A549 (cell line): ENCODE measurements at regions not wholly inside any gene's neighbourhood (a gene's known extent, or its start where the extent isn't known, plus 50 kb on each side); places are given as distances from the start of the nearest gene placed in this dataset.

Experiments
- ATAC-seq, 2 experiments: fragments of 200-7000 bp in 1 of 2; fragments of >200 bp in 1 of 2; cut with Nextera tagmentation in 1 of 2; cut with Tn5 transposase in 1 of 2; 3 replicates each; pipeline versions ENCODE4 v1.8.0 to v1.9.1; 2018 to 2020; ENCODE audit warnings: mild to moderate bottlenecking in 1 of 2, moderate library complexity in 1 of 2
- CTCF ChIA-PET: fragments of 300-600 bp; sonication (Branson Sonifier 250); formaldehyde crosslinking; extraction: SDS; loops from one replicate; lab custom pipeline; 2021; ENCODE audit warnings: antibody characterized with exemption, inconsistent platforms; lab: Yijun Ruan, JAX
- POLR2A ChIA-PET: fragments of 350-600 bp; formaldehyde crosslinking; extraction: SDS; loops from one replicate; lab custom pipeline; 2021; ENCODE audit warnings: antibody characterized with exemption, inconsistent platforms; lab: Yijun Ruan, JAX
- DNase-seq, 2 experiments: peaks; one replicate each; pipeline versions ENCODE4 v3.0.0 to v3.0.0-alpha.2; 2011 to 2016; ENCODE audit warnings: low read depth in 1 of 2, low spot score in 1 of 2
- FAIRE-seq: peaks from 2 replicates; lab custom pipeline; 2011; peaks lifted over from hg19 to GRCh38; lab: Jason Lieb, UNC
- H3K27ac ChIP-seq, 2 experiments: fragments of >200 bp; sonication (Bioruptor Twin); formaldehyde crosslinking; 3 replicates each; pipeline ENCODE4 v1.5.1; 2016 to 2017
- H3K4me1 ChIP-seq: fragments of >200 bp; sonication (Bioruptor Twin); formaldehyde crosslinking; 3 replicates; pipeline ENCODE4 v1.6.1; 2016
- H3K4me2 ChIP-seq: fragments of >200 bp; sonication (Bioruptor Twin); formaldehyde crosslinking; 3 replicates; pipeline ENCODE4 v1.6.1; 2016
- H3K4me3 ChIP-seq: fragments of >200 bp; sonication (Bioruptor Twin); formaldehyde crosslinking; 3 replicates; pipeline ENCODE4 v1.5.1; 2016
- H3K9me3 ChIP-seq: fragments of >200 bp; sonication (Bioruptor Twin); formaldehyde crosslinking; 3 replicates; pipeline ENCODE4 v1.6.1; 2016
- CBX2 ChIP-seq: fragments of 200-600 bp; sonication (generic); IDR thresholded peaks from 2 replicates; pipeline ENCODE4 v1.6.1; 2016; ENCODE audit warnings: low read depth, mild to moderate bottlenecking, borderline replicate concordance
- CEBPB ChIP-seq, 2 experiments: fragments of >200 bp in 1 of 2; sonication (Bioruptor Twin) in 1 of 2; formaldehyde crosslinking in 1 of 2; IDR thresholded peaks; 2 replicates each; pipeline ENCODE4 v1.6.1; 2012 to 2016
- CHD2 ChIP-seq: fragments of 150-350 bp; IDR thresholded peaks from 2 replicates; pipeline ENCODE4 v1.6.1; 2014; ENCODE audit warnings: low read length; ENCODE audit not compliant: partially characterized antibody
- CHD4 ChIP-seq: fragments of 200-600 bp; sonication (generic); IDR thresholded peaks from 2 replicates; pipeline ENCODE4 v1.6.1; 2016; ENCODE audit warnings: antibody characterized with exemption, mild to moderate bottlenecking, borderline replicate concordance
- CTCF ChIP-seq: fragments of >200 bp; sonication (Bioruptor Twin); formaldehyde crosslinking; IDR thresholded peaks from 3 replicates; pipeline ENCODE4 v1.5.1; 2016
- HEYL ChIP-seq: fragments of 250-450 bp; sonication (Bioruptor Pico); IDR thresholded peaks from 2 replicates; pipeline ENCODE4 v1.8.0; 2021; ENCODE audit warnings: mild to moderate bottlenecking, moderate library complexity
- JUN ChIP-seq, 2 experiments: fragments of >200 bp; sonication (Bioruptor Twin); formaldehyde crosslinking; IDR thresholded peaks; 2 replicates in 1 of 2; 3 replicates in 1 of 2; pipeline ENCODE4 v1.6.1; 2016 to 2017
- KDM5A ChIP-seq: fragments of 200-600 bp; sonication (generic); IDR thresholded peaks from 2 replicates; pipeline ENCODE4 v1.6.1; 2016; ENCODE audit warnings: antibody characterized with exemption, mild to moderate bottlenecking
- NR3C1 ChIP-seq: fragments of >200 bp; sonication (Bioruptor Twin); formaldehyde crosslinking; IDR thresholded peaks from 3 replicates; pipeline ENCODE4 v1.6.1; 2017
- POLR2A ChIP-seq: IDR thresholded peaks from 2 replicates; pipeline ENCODE4 v1.6.1; 2012; ENCODE audit warnings: mild to moderate bottlenecking, low read length
- POLR2AphosphoS2 ChIP-seq: conservative IDR thresholded peaks from 2 replicates; pipeline ENCODE4 v1.6.1; 2012; ENCODE audit warnings: low read length, improper control_type of control experiment, inconsistent platforms
- RCOR1 ChIP-seq: fragments of 150-350 bp; IDR thresholded peaks from 2 replicates; pipeline ENCODE4 v1.6.1; 2014; ENCODE audit warnings: antibody characterized with exemption, low read length, low read depth
- SREBF2 ChIP-seq: fragments of 450-650 bp; IDR thresholded peaks from 2 replicates; pipeline ENCODE4 v1.6.1; 2014; ENCODE audit warnings: mild to moderate bottlenecking, moderate library complexity
- TFCP2L1 ChIP-seq: fragments of 250-450 bp; sonication (Bioruptor Pico); IDR thresholded peaks from 2 replicates; pipeline ENCODE4 v1.5.0; 2021; ENCODE audit warnings: mild to moderate bottlenecking
- TP53 ChIP-seq: fragments of 250-450 bp; sonication (Bioruptor Pico); IDR thresholded peaks from 2 replicates; pipeline ENCODE4 v1.5.0; 2021; ENCODE audit warnings: mild to moderate bottlenecking, moderate library complexity
- ZFP36 ChIP-seq: fragments of 450-650 bp; IDR thresholded peaks from 2 replicates; pipeline ENCODE4 v1.6.1; 2014; ENCODE audit warnings: borderline replicate concordance; ENCODE audit not compliant: partially characterized antibody
- ZSCAN20 ChIP-seq: fragments of 250-450 bp; sonication (Bioruptor Pico); IDR thresholded peaks from 2 replicates; pipeline ENCODE4 v1.8.0; 2022; ENCODE audit warnings: mild to moderate bottlenecking, moderate library complexity
- WGBS: methylation state at CpG from one replicate; pipeline ENCODE4 v1.1.6; 2017; ENCODE audit errors: missing lambda C conversion rate; 5-methylcytosine and 5-hydroxymethylcytosine counted together
- TF ChIP-seq, protein P1 (sequence below): IDR thresholded peaks from 2 replicates; pipeline ENCODE4 v1.6.1; 2012; ENCODE audit warnings: low read depth, borderline replicate concordance
- TF ChIP-seq, protein P2 (sequence below): fragments of 250-450 bp; sonication (Bioruptor Pico); IDR thresholded peaks from 2 replicates; pipeline ENCODE4 v1.5.0; 2021; ENCODE audit warnings: mild to moderate bottlenecking, moderate library complexity, borderline replicate concordance
- TF ChIP-seq, protein P3 (sequence below): fragments of 200-600 bp; sonication (generic); IDR thresholded peaks from 2 replicates; pipeline ENCODE4 v1.6.1; 2016; ENCODE audit warnings: antibody characterized with exemption, mild to moderate bottlenecking, moderate library complexity

- Histone ChIP-seq H3K4me1 (0 out of 3 replicates have a peak, but pooled peaks cover 5% of the 10 kb centered on the region), H3K4me3 (no peak overlapping the region), H3K9me3 (no peaks in the 10 kb centered on the region), H3K4me2 (no peak overlapping the region), H3K27ac (no peak overlapping the region)
- ATAC-seq = no peak
- POLR2A ChIA-PET = no interaction called here
- 58% methylated on average over 11 of the region's 11 CpGs for WGBS
- TF ChIP-seq POLR2AphosphoS2 (no peak), CHD2 (no peak), TP53 (CRISPR knock-in tag) (no peak), SREBF2 (no peak), KDM5A (no peak), CBX2 (no peak), POLR2A (no peak), ZFP36 (no peak), RCOR1 (no peak), CTCF (no peak), CHD4 (no peak), NR3C1 (no peak), TFCP2L1 (CRISPR knock-in tag) (no peak), JUN (IDR thresholded peaks at IDR 0.05) (no peak), HEYL (CRISPR knock-in tag) (no peak), CEBPB (IDR thresholded peaks at IDR 0.05) (no peak), ZSCAN20 (CRISPR knock-in tag) (no peak)
- TF ChIP-seq, protein P1, sequence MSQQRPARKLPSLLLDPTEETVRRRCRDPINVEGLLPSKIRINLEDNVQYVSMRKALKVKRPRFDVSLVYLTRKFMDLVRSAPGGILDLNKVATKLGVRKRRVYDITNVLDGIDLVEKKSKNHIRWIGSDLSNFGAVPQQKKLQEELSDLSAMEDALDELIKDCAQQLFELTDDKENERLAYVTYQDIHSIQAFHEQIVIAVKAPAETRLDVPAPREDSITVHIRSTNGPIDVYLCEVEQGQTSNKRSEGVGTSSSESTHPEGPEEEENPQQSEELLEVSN = no peak
- TF ChIP-seq, protein P2, sequence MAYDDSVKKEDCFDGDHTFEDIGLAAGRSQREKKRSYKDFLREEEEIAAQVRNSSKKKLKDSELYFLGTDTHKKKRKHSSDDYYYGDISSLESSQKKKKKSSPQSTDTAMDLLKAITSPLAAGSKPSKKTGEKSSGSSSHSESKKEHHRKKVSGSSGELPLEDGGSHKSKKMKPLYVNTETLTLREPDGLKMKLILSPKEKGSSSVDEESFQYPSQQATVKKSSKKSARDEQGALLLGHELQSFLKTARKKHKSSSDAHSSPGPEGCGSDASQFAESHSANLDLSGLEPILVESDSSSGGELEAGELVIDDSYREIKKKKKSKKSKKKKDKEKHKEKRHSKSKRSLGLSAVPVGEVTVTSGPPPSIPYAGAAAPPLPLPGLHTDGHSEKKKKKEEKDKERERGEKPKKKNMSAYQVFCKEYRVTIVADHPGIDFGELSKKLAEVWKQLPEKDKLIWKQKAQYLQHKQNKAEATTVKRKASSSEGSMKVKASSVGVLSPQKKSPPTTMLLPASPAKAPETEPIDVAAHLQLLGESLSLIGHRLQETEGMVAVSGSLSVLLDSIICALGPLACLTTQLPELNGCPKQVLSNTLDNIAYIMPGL (CRISPR knock-in tag) = no peak
- TF ChIP-seq, protein P3, sequence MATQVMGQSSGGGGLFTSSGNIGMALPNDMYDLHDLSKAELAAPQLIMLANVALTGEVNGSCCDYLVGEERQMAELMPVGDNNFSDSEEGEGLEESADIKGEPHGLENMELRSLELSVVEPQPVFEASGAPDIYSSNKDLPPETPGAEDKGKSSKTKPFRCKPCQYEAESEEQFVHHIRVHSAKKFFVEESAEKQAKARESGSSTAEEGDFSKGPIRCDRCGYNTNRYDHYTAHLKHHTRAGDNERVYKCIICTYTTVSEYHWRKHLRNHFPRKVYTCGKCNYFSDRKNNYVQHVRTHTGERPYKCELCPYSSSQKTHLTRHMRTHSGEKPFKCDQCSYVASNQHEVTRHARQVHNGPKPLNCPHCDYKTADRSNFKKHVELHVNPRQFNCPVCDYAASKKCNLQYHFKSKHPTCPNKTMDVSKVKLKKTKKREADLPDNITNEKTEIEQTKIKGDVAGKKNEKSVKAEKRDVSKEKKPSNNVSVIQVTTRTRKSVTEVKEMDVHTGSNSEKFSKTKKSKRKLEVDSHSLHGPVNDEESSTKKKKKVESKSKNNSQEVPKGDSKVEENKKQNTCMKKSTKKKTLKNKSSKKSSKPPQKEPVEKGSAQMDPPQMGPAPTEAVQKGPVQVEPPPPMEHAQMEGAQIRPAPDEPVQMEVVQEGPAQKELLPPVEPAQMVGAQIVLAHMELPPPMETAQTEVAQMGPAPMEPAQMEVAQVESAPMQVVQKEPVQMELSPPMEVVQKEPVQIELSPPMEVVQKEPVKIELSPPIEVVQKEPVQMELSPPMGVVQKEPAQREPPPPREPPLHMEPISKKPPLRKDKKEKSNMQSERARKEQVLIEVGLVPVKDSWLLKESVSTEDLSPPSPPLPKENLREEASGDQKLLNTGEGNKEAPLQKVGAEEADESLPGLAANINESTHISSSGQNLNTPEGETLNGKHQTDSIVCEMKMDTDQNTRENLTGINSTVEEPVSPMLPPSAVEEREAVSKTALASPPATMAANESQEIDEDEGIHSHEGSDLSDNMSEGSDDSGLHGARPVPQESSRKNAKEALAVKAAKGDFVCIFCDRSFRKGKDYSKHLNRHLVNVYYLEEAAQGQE = no peak
- no peak for DNase-seq
- no peak for FAIRE-seq
- CTCF ChIA-PET = interaction anchor here (1.3 kb wide), 1 partner anchor 9 kb away, joined by 3 read pairs; no protein-coding TSS in a partner anchor
These were observed 553.1 kb downstream of the EFNB2 start for GRCh38 chr13:105982219-105982930.
